Psoas muscle (tissue), 7 donors: ENCODE measurements at regions not wholly inside any gene's neighbourhood (a gene's known extent, or its start where the extent isn't known, plus 50 kb on each side); places are given as distances from the start of the nearest gene placed in this dataset.
"Not testable (repeated sequence)": the region's sequence is repeated elsewhere in the genome, so short reads cannot be mapped to it uniquely, and the experiment has no call there.

Source experiments
- ATAC-seq, 4 donors: fragments of 200-7000 bp; cut with Tn5 transposase; one replicate each; pipeline ENCODE4 v1.9.1; 2020; ENCODE audit warnings: moderate library complexity in 3 of 4, mild to moderate bottlenecking in 2 of 4
- DNase-seq, 2 donors: peaks; one replicate each; pipeline ENCODE4 v3.0.0-alpha.2; 2020
- H3K27ac ChIP-seq: fragments of 200-600 bp; one replicate; pipeline ENCODE4 v1.8.0; 2022
- H3K27me3 ChIP-seq, 3 donors: fragments of 200-600 bp in 1 of 3; one replicate each; pipeline versions ENCODE4 v1.6.1 to v1.8.0; 2013 to 2022; ENCODE audit warnings: low read length in 2 of 3, mild to moderate bottlenecking in 2 of 3, moderate library complexity in 1 of 3; ENCODE audit not compliant: insufficient read depth in 3 of 3
- H3K36me3 ChIP-seq, 2 donors: fragments of 200-600 bp in 1 of 2; one replicate each; pipeline versions ENCODE4 v1.6.1 to v1.8.0; 2013 to 2022; ENCODE audit warnings: low read depth in 1 of 2, mild to moderate bottlenecking in 1 of 2, moderate library complexity in 1 of 2; ENCODE audit not compliant: insufficient read depth in 1 of 2
- H3K4me1 ChIP-seq: fragments of 200-600 bp; one replicate; pipeline ENCODE4 v1.8.0; 2022
- H3K4me3 ChIP-seq: fragments of 200-600 bp; one replicate; pipeline ENCODE4 v1.8.0; 2022; ENCODE audit warnings: mild to moderate bottlenecking
- H3K9me3 ChIP-seq: fragments of 200-600 bp; one replicate; pipeline ENCODE4 v1.8.0; 2022
- CTCF ChIP-seq: fragments of 200-600 bp; IDR thresholded peaks from one replicate; pipeline ENCODE4 v1.8.0; 2022; ENCODE audit warnings: antibody characterized with exemption
- WGBS, 3 donors: extraction: QIAGEN DNeasy Blood & Tissue Kit; methylation state at CpG; one replicate each; pipeline versions ENCODE4 v1.1.6 to v1.1.7; 2013; 5-methylcytosine and 5-hydroxymethylcytosine counted together
- intact Hi-C, 2 donors: fragments of 100-400 bp; cut with DNase I; formaldehyde crosslinking; loops; one replicate each; pipeline versions ENCODE4 v1.11.0 to v1.14.2; 2022
- donor health status: healthy with polysubstance abuse.
- donor health status: DM: no; HTN: no; CAD: no; lungs with moderate emphysema.
- donor health status: Bipolar disorder and iron deficiency.
- donor health status: healthy.
- donor health status: DM: yes; HTN: yes; CAD: no.
- donor health status: DM: no; HTN: no; CAD: no.
- donor health status: DM: yes; HTN: yes; CAD: no.

- H3K4me3 ChIP-seq, result no peak overlapping the region
- intact Hi-C loops, result loop anchor here in 1 of 2 donors (10.0 kb wide), 1 partner anchor 143 kb away; the partner anchor contains the start of gene MID1IP1
- no peak for DNase-seq
- peaks cover 0 to 4% (median 0%) of the 10 kb centered on the region in 3 donors for H3K27me3 ChIP-seq
- H3K9me3 ChIP-seq, result peaks cover 14% of the 10 kb centered on the region
- no peaks in the 10 kb centered on the region for H3K4me1 ChIP-seq
- ATAC-seq, result no peak
- no peak for TF ChIP-seq CTCF
- H3K36me3 ChIP-seq, result no peaks in the 10 kb centered on the region
- H3K27ac ChIP-seq, result no peak overlapping the region
Observed at GRCh38 chrX:38948046-38948445, 146.8 kb downstream of the MID1IP1 start.

- intact Hi-C loops, result no loop called here
- Histone ChIP-seq H3K4me1 (no peaks in the 10 kb centered on the region), H3K36me3 (no peaks in the 10 kb centered on the region), H3K27ac (no peak overlapping the region), H3K9me3 (no peaks in the 10 kb centered on the region), H3K27me3 (peaks cover 0 to 4% (median 0%) of the 10 kb centered on the region in 3 donors), H3K4me3 (no peak overlapping the region)
- no peak for TF ChIP-seq CTCF
- ATAC-seq, result no peak
- DNase-seq, result no peak
- 73 to 93% (median 89%) methylated on average over 2 of the region's 2 CpGs for WGBS, 3 donors
Observed at GRCh38 chrX:38954520-38954919, 153.3 kb downstream of the MID1IP1 start.

GRCh38 chrX:38959736-38960135, 158.5 kb downstream of the MID1IP1 start:
- DNase-seq, result no peak
- 55 to 76% (median 67%) methylated on average over 1 of the region's 1 CpG for WGBS, 3 donors
- Histone ChIP-seq H3K4me1 (no peaks in the 10 kb centered on the region), H3K27me3 (no peaks in the 10 kb centered on the region), H3K27ac (peak overlapping the region; percentile 34), H3K4me3 (no peak overlapping the region), H3K36me3 (no peaks in the 10 kb centered on the region), H3K9me3 (peaks cover 10% of the 10 kb centered on the region)
- no peak for ATAC-seq
- intact Hi-C loops, result no loop called here
- no peak for TF ChIP-seq CTCF

- WGBS, 3 donors, result 43 to 68% (median 48%) methylated on average over 2 of the region's 2 CpGs
- Histone ChIP-seq H3K27me3 (no peaks in the 10 kb centered on the region), H3K27ac (peak overlapping the region; percentile 34), H3K4me3 (no peak overlapping the region), H3K36me3 (no peaks in the 10 kb centered on the region), H3K9me3 (peaks cover 10% of the 10 kb centered on the region), H3K4me1 (no peaks in the 10 kb centered on the region)
- no peak for DNase-seq
- peak in 1 of 4 donors; percentile 41 for ATAC-seq
- TF ChIP-seq CTCF, result no peak
- intact Hi-C loops, result no loop called here
Observed at GRCh38 chrX:38960137-38960536, 158.9 kb downstream of the MID1IP1 start.

- no peaks in the 10 kb centered on the region for H3K27me3 ChIP-seq
- DNase-seq (no peak), ATAC-seq (peak in 1 of 4 donors; percentile 40)
- 58 to 71% (median 60%) methylated on average over 4 of the region's 4 CpGs for WGBS, 3 donors
- no peaks in the 10 kb centered on the region for H3K4me1 ChIP-seq
- H3K27ac ChIP-seq, result no peak overlapping the region
- intact Hi-C loops, result no loop called here
- no peak for TF ChIP-seq CTCF
- no peaks in the 10 kb centered on the region for H3K36me3 ChIP-seq
- peaks cover 10% of the 10 kb centered on the region for H3K9me3 ChIP-seq
- no peak overlapping the region for H3K4me3 ChIP-seq
Observed at GRCh38 chrX:38961936-38962335, 160.7 kb downstream of the MID1IP1 start.

- DNase-seq, H3K27me3 ChIP-seq, intact Hi-C loops, H3K4me3 ChIP-seq, H3K4me1 ChIP-seq, H3K27ac ChIP-seq, ATAC-seq, H3K36me3 ChIP-seq: not testable (repeated sequence)
- H3K9me3 ChIP-seq, result peaks cover 10% of the 10 kb centered on the region
- 82 to 98% (median 85%) methylated on average over 3 of the region's 3 CpGs for WGBS, 3 donors
Observed at GRCh38 chrX:38963244-38963643, 162.0 kb downstream of the MID1IP1 start.
